ENCODE measurements at regions not wholly inside any gene's neighbourhood (a gene's known extent, or its start where the extent isn't known, plus 50 kb on each side); places are given as distances from the start of the nearest gene placed in this dataset.

DNA sequence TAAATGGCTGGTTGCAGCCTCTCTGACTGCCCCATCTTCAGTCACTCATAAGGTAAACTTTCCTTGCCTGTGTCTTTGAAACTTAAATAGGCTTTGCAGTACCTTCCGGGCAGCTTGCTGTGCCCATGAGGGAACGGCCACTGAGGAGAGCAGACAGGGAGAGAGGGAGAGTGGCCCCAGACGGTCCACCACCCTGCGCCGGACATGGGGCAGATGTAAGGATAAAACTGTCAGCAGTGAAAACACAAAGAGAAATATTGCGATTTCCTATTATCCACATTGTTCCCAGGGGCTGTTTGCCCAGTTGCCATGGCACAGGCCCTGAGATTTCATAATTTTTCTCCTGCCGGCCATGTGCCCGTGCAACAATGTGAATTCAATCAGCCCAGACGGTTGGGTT, 265.9 kb upstream of the SALL3 start:
- TF ChIP-seq, protein P1, sequence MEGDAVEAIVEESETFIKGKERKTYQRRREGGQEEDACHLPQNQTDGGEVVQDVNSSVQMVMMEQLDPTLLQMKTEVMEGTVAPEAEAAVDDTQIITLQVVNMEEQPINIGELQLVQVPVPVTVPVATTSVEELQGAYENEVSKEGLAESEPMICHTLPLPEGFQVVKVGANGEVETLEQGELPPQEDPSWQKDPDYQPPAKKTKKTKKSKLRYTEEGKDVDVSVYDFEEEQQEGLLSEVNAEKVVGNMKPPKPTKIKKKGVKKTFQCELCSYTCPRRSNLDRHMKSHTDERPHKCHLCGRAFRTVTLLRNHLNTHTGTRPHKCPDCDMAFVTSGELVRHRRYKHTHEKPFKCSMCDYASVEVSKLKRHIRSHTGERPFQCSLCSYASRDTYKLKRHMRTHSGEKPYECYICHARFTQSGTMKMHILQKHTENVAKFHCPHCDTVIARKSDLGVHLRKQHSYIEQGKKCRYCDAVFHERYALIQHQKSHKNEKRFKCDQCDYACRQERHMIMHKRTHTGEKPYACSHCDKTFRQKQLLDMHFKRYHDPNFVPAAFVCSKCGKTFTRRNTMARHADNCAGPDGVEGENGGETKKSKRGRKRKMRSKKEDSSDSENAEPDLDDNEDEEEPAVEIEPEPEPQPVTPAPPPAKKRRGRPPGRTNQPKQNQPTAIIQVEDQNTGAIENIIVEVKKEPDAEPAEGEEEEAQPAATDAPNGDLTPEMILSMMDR (IDR thresholded peaks at IDR 0.05): no peak
- TF ChIP-seq POLR2AphosphoS5 (IDR thresholded peaks at IDR 0.05): no peak
